K562 (cell line): ENCODE measurements at regions not wholly inside any gene's neighbourhood (a gene's known extent, or its start where the extent isn't known, plus 50 kb on each side); places are given as distances from the start of the nearest gene placed in this dataset.

Experiments
- ATAC-seq: fragments of 200-7000 bp; cut with Tn5 transposase; 3 replicates; pipeline ENCODE4 v1.9.1; 2020; ENCODE audit warnings: moderate library complexity
- BruUV-seq: library from RNA; stranded (reverse); fragments of 400-500 nt; replicated peaks from 2 replicates; lab custom pipeline; 2021; lab: Mats Ljungman, UMichigan
- CTCF ChIA-PET: fragments of 300-600 bp; formaldehyde crosslinking; extraction: SDS; loops from one replicate; lab custom pipeline; 2021; ENCODE audit warnings: low intra/inter-chr PET ratio; lab: Yijun Ruan, JAX
- POLR2A ChIA-PET: fragments of 300-600, 350-650 bp; sonication (Branson Sonifier 250); formaldehyde crosslinking; extraction: SDS; loops from one replicate; lab custom pipeline; 2021; ENCODE audit warnings: antibody characterized with exemption, inconsistent platforms; lab: Yijun Ruan, JAX
- DNase-seq, 4 experiments: peaks; one replicate each; pipeline versions ENCODE4 v3.0.0 to v3.0.0-alpha.2; 2011 to 2018; ENCODE audit warnings: low spot score in 3 of 4, mixed read lengths in 3 of 4; ENCODE audit errors: extremely low read depth in 1 of 4
- FAIRE-seq: peaks from 2 replicates; lab custom pipeline; 2011; peaks lifted over from hg19 to GRCh38; lab: Jason Lieb, UNC
- H2AFZ ChIP-seq: 2 replicates; pipeline ENCODE4 v1.6.0; 2011; ENCODE audit warnings: low read depth, low read length, control low read depth, inconsistent platforms
- H3K27ac ChIP-seq: fragments of 200-600 bp; 3 replicates; pipeline ENCODE4 v1.8.0; 2011; ENCODE audit warnings: low read depth, mild to moderate bottlenecking, control low read depth, inconsistent platforms, low read length, moderate library complexity, mixed read lengths; ENCODE audit errors: extremely low read depth
- H3K27me3 ChIP-seq, 2 experiments: fragments of 300-600 bp in 1 of 2; 2 replicates in 1 of 2; 3 replicates in 1 of 2; pipeline versions ENCODE4 v1.6.0 to v1.8.0; 2011; ENCODE audit warnings: inconsistent platforms in 2 of 2, low read length in 2 of 2, mild to moderate bottlenecking in 1 of 2, mixed read lengths in 1 of 2, moderate library complexity in 1 of 2; ENCODE audit not compliant: control insufficient read depth in 2 of 2, insufficient read depth in 2 of 2
- H3K36me3 ChIP-seq: fragments of 300-600 bp; 3 replicates; pipeline ENCODE4 v1.8.0; 2011; ENCODE audit warnings: mild to moderate bottlenecking, low read length, inconsistent platforms; ENCODE audit not compliant: control insufficient read depth, insufficient read depth
- H3K4me1 ChIP-seq, 2 experiments: fragments of 200-600 bp in 1 of 2; replicated peaks in 1 of 2; 2 replicates in 1 of 2; 3 replicates in 1 of 2; pipeline versions ENCODE4 v1.5.1 to v1.8.0; 2011; ENCODE audit warnings: inconsistent platforms in 2 of 2, low read length in 2 of 2, mild to moderate bottlenecking in 1 of 2, mixed read lengths in 1 of 2, moderate library complexity in 1 of 2; ENCODE audit not compliant: control insufficient read depth in 2 of 2, insufficient read depth in 2 of 2
- H3K4me2 ChIP-seq: 2 replicates; pipeline ENCODE4 v1.6.1; 2011; ENCODE audit warnings: low read length, control low read depth, inconsistent platforms, mixed read lengths; ENCODE audit not compliant: insufficient read depth
- H3K4me3 ChIP-seq: fragments of 200-600 bp; sonication (generic), shearing (Covaris generic); 2 replicates; pipeline ENCODE4 v1.5.1; 2016; ENCODE audit warnings: control low read depth, inconsistent platforms
- H3K79me2 ChIP-seq: fragments of 200-600 bp; 3 replicates; pipeline ENCODE4 v1.8.0; 2011; ENCODE audit warnings: low read length, inconsistent platforms; ENCODE audit not compliant: control insufficient read depth, insufficient read depth
- H3K9ac ChIP-seq, 2 experiments: 2 replicates each; pipeline versions ENCODE4 v1.6.0 to v1.6.1; 2011; ENCODE audit warnings: low read depth in 2 of 2, low read length in 2 of 2, control low read depth in 1 of 2, inconsistent platforms in 1 of 2, mild to moderate bottlenecking in 1 of 2, mixed read lengths in 1 of 2; ENCODE audit not compliant: insufficient read depth in 1 of 2
- H3K9me1 ChIP-seq: one replicate; pipeline ENCODE4 v1.6.0; 2011; ENCODE audit warnings: inconsistent platforms, mild to moderate bottlenecking, low read length, moderate library complexity; ENCODE audit not compliant: control insufficient read depth, insufficient read depth
- H3K9me3 ChIP-seq: replicated peaks from 2 replicates; pipeline ENCODE4 v1.5.1; 2011; ENCODE audit warnings: low read depth, low read length, inconsistent platforms; ENCODE audit not compliant: control insufficient read depth, insufficient read depth
- H4K20me1 ChIP-seq: replicated peaks from 2 replicates; pipeline ENCODE4 v1.6.1; 2011; ENCODE audit warnings: low read length, inconsistent platforms, mixed read lengths; ENCODE audit not compliant: control insufficient read depth, insufficient read depth
- ETS1 ChIP-seq: conservative IDR thresholded peaks from 2 replicates; pipeline ENCODE4 v1.6.1; 2011; ENCODE audit warnings: low read depth, mild to moderate bottlenecking, low read length; ENCODE audit not compliant: control insufficient read depth
- HDAC6 ChIP-seq: IDR thresholded peaks from 2 replicates; pipeline ENCODE4 v1.6.1; 2012; ENCODE audit warnings: low read depth, mild to moderate bottlenecking, control low read depth, inconsistent platforms, low read length, moderate library complexity
- HDGF ChIP-seq: fragments of 450-650 bp; IDR thresholded peaks from 2 replicates; pipeline ENCODE4 v1.6.1; 2016
- ILK ChIP-seq: fragments of 450-650 bp; IDR thresholded peaks from 2 replicates; pipeline ENCODE4 v1.6.1; 2016; ENCODE audit warnings: missing genetic modification characterization, low read depth, mild to moderate bottlenecking, missing compliant biosample characterization, moderate library complexity, borderline replicate concordance
- MLLT1 ChIP-seq, 2 experiments: fragments of 450-650 bp; IDR thresholded peaks; 2 replicates each; pipeline ENCODE4 v1.6.1; 2016
- NELFE ChIP-seq: IDR thresholded peaks from 2 replicates; pipeline ENCODE4 v1.6.1; 2011; ENCODE audit warnings: mild to moderate bottlenecking; ENCODE audit not compliant: insufficient read depth, insufficient read length
- NONO ChIP-seq, 2 experiments: fragments of 200-400 bp in 1 of 2; fragments of 450-650 bp in 1 of 2; formaldehyde crosslinking in 1 of 2; IDR thresholded peaks; 2 replicates each; pipeline ENCODE4 v1.6.1; 2017; ENCODE audit warnings: low read depth in 2 of 2, mild to moderate bottlenecking in 2 of 2, moderate library complexity in 2 of 2, low read length in 1 of 2
- SRSF9 ChIP-seq: fragments of 200-400 bp; formaldehyde crosslinking; IDR thresholded peaks from 2 replicates; pipeline ENCODE4 v1.6.1; 2017; ENCODE audit warnings: low read depth, low read length, borderline replicate concordance
- ZBTB12 ChIP-seq: fragments of 250-450 bp; sonication (Bioruptor Pico); IDR thresholded peaks from 2 replicates; pipeline ENCODE4 v1.4.0; 2020
- ZBTB43 ChIP-seq: sonication (generic); formaldehyde crosslinking; IDR thresholded peaks from 2 replicates; pipeline ENCODE4 v1.8.0; 2023; ENCODE audit warnings: mild to moderate bottlenecking, missing genetic modification reagents
- ZFX ChIP-seq: sonication (generic); formaldehyde crosslinking; IDR thresholded peaks from 2 replicates; pipeline ENCODE4 v1.8.0; 2022; ENCODE audit warnings: mild to moderate bottlenecking, missing genetic modification reagents, moderate library complexity
- ZMIZ1 ChIP-seq, 2 experiments: fragments of 150-350 bp in 1 of 2; IDR thresholded peaks; 2 replicates each; pipeline ENCODE4 v1.6.1; 2012 to 2016; ENCODE audit warnings: low read depth in 2 of 2, low read length in 2 of 2, mild to moderate bottlenecking in 1 of 2, moderate library complexity in 1 of 2
- ZNF274 ChIP-seq: IDR thresholded peaks from 2 replicates; pipeline ENCODE4 v1.6.1; 2011; ENCODE audit warnings: low read depth, mild to moderate bottlenecking, low read length, moderate library complexity, borderline replicate concordance
- ZNF384 ChIP-seq: IDR thresholded peaks from 2 replicates; pipeline ENCODE4 v1.6.1; 2012; ENCODE audit warnings: low read depth, low read length, improper control_type of control experiment
- ZNF589 ChIP-seq: fragments of 200-800 bp; sonication (Bioruptor generic); IDR thresholded peaks from 2 replicates; pipeline ENCODE4 v1.6.1; 2016; ENCODE audit warnings: low read depth, missing genetic modification characterization, missing compliant biosample characterization
- WGBS: fragments of 100-300 bp; shearing (Covaris generic); methylation state at CpG from one replicate; pipeline ENCODE4 v1.1.6; 2016; ENCODE audit warnings: low coverage, mixed read lengths; ENCODE audit not compliant: insufficient coverage; ENCODE audit errors: missing lambda C conversion rate; 5-methylcytosine and 5-hydroxymethylcytosine counted together
- in situ Hi-C: fragments of 300-500 bp; cut with MboI; formaldehyde crosslinking; loops from 4 replicates; pipeline ENCODE4 v1.15.0; 2018; ENCODE audit warnings: inconsistent platforms, mixed read lengths
- intact Hi-C: fragments of 100-400 bp; cut with micrococcal nuclease; formaldehyde crosslinking; loops from 2 replicates; pipeline ENCODE4 v1.14.2; 2022

GRCh38 chr14:48401321-48401720, 725.9 kb upstream of the MDGA2 start:
- Histone ChIP-seq H3K9ac (no peak overlapping the region), H4K20me1 (no peaks in the 10 kb centered on the region), H3K79me2 (no peaks in the 10 kb centered on the region), H3K36me3 (no peaks in the 10 kb centered on the region), H3K27ac (no peak overlapping the region), H3K9me3 (no peaks in the 10 kb centered on the region), H3K4me2 (no peak overlapping the region), H3K9me1 (no peaks in the 10 kb centered on the region), H2AFZ (no peak overlapping the region), H3K4me3 (no peak overlapping the region), H3K27me3 (no peaks in the 10 kb centered on the region), H3K4me1 (no peaks in the 10 kb centered on the region)
- in situ Hi-C loops, result no loop called here
- DNase-seq (no peak), ATAC-seq (no peak), FAIRE-seq (no peak)
- WGBS, result 0% methylated on average over 1 of the region's 1 CpG
- ChIA-PET POLR2A (no interaction called here), CTCF (no interaction called here)
- intact Hi-C loops, result no loop called here
- no TSS peak for BruUV-seq
- TF ChIP-seq ZNF274, result no peak
- TF ChIP-seq SRSF9, result no peak
- no peak for TF ChIP-seq NONO (IDR thresholded peaks at IDR 0.05; ENCODE audit: low read depth in 2 of 2, low read length in 1 of 2)
- TF ChIP-seq ILK, result no peak
- TF ChIP-seq ZNF384, result no peak
- TF ChIP-seq ZBTB12 (CRISPR knock-in tag), result no peak
- no peak for TF ChIP-seq HDGF
- no peak for TF ChIP-seq HDAC6
- TF ChIP-seq NELFE, result no peak
- TF ChIP-seq MLLT1 (IDR thresholded peaks at IDR 0.05), result no peak
- no peak for TF ChIP-seq ZMIZ1 (IDR thresholded peaks at IDR 0.05; ENCODE audit: low read depth in 2 of 2, low read length in 2 of 2)
- TF ChIP-seq ZBTB43, result no peak
- TF ChIP-seq ZNF589 (CRISPR knock-in tag), result no peak
- no peak for TF ChIP-seq ZFX
- TF ChIP-seq ETS1, result no peak
